BLaER1 (cell line): ENCODE measurements at regions not wholly inside any gene's neighbourhood (a gene's known extent, or its start where the extent isn't known, plus 50 kb on each side); places are given as distances from the start of the nearest gene placed in this dataset.
"Not testable (repeated sequence)": the region's sequence is repeated elsewhere in the genome, so short reads cannot be mapped to it uniquely, and the experiment has no call there.

Experiments
- H3K27ac ChIP-seq: shearing (Covaris generic); formaldehyde crosslinking; 2 replicates; pipeline ENCODE4 v1.8.1; 2022
- H3K27me3 ChIP-seq: shearing (Covaris generic); formaldehyde crosslinking; 2 replicates; pipeline ENCODE4 v1.8.1; 2022
- H3K36me3 ChIP-seq: shearing (Covaris generic); formaldehyde crosslinking; 2 replicates; pipeline ENCODE4 v1.8.1; 2022
- H3K4me1 ChIP-seq: shearing (Covaris generic); formaldehyde crosslinking; 2 replicates; pipeline ENCODE4 v1.8.1; 2022
- H3K4me2 ChIP-seq: shearing (Covaris generic); formaldehyde crosslinking; 2 replicates; pipeline ENCODE4 v1.8.1; 2022
- H3K4me3 ChIP-seq: shearing (Covaris generic); formaldehyde crosslinking; 2 replicates; pipeline ENCODE4 v1.8.1; 2022
- H3K9ac ChIP-seq: shearing (Covaris generic); formaldehyde crosslinking; 2 replicates; pipeline ENCODE4 v1.8.1; 2022
- H3K9me3 ChIP-seq: shearing (Covaris generic); formaldehyde crosslinking; 2 replicates; pipeline ENCODE4 v1.8.1; 2022
- H4K20me1 ChIP-seq: shearing (Covaris generic); formaldehyde crosslinking; 2 replicates; pipeline ENCODE4 v1.8.1; 2022
- Cebpa-rat ChIP-seq: shearing (Covaris generic); IDR thresholded peaks from 2 replicates; pipeline ENCODE4 v1.8.1; 2022

DNA sequence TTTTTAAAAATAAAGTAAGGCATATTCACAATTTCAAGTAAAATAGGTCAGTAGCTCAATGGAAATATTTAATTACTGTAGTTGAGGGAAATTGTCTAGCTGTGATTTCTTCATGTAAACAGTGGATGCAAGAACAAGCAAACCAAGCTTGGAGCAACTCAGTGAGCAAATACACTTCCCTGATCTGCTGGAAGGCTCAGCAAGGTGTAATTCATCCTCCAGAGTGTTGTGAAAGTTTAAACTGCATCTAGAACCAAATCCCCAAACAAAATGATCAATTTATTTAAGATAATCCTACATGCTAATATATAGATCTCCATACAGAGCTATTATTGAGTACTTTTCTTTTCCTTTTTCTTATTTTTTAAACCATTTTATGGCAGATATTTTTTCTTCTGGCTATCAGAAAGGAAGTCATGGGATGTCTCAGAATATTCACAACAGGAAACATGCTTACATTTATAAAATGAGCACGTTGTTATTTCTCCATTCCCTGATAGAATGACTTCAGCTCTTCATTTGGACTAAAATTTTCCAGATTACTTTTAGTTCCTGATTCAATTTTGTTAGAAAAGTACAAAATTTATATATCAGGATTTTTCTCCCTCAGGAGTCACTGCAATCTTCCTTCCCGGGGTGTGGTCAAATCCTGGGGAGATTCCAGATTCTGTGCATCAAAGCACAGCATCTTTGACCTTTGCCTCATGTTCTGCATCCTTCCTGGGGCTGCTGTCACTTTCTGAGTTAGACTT is 219.2 kb upstream of the ELL2 start:
- H3K27ac ChIP-seq, result no peak overlapping the region
- H3K9ac ChIP-seq, result no peak overlapping the region
- no peaks in the 10 kb centered on the region for H3K36me3 ChIP-seq
- no peak for TF ChIP-seq Cebpa-rat
- no peak overlapping the region for H3K4me3 ChIP-seq
- H4K20me1 ChIP-seq, result no peaks in the 10 kb centered on the region
- H3K27me3 ChIP-seq, result no peaks in the 10 kb centered on the region
- peaks cover 4% of the 10 kb centered on the region; the same call in 1 of the 2 replicates for H3K9me3 ChIP-seq
- H3K4me1 ChIP-seq, result no peaks in the 10 kb centered on the region
- H3K4me2 ChIP-seq, result no peak overlapping the region

DNA sequence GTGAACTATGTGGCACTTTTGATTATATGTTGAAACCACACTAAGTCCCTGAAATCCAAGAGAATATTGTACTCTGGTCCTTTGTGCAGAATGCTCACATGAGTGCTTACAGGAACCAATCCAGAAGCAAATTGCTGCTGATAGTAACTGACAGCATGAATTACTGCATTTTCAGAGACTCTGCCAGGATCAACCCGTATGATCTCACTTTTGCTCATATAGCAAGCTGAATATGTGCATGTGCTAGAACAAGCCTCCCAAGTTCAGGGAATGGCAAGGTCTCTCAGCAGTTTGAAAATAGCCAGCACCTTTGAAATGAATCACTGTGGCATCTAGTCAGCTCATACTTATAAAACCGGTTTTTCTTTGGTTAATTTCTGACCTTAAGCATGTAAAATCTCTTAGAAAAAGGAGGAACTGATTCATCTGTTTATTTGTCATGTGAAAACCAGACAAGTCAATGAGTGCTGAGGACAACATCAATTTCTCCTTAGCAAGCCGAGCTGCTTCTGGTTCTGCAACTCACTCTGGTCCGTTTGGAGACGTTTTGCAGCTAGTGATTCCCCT is 215.7 kb upstream of the ELL2 start:
- Histone ChIP-seq H3K4me3 (no peak overlapping the region), H3K9me3 (no peaks in the 10 kb centered on the region), H3K36me3 (no peaks in the 10 kb centered on the region), H3K27ac (no peak overlapping the region), H3K27me3 (no peaks in the 10 kb centered on the region), H3K9ac (no peak overlapping the region), H4K20me1 (no peaks in the 10 kb centered on the region), H3K4me1 (no peaks in the 10 kb centered on the region), H3K4me2 (no peak overlapping the region)
- no peak for TF ChIP-seq Cebpa-rat

DNA sequence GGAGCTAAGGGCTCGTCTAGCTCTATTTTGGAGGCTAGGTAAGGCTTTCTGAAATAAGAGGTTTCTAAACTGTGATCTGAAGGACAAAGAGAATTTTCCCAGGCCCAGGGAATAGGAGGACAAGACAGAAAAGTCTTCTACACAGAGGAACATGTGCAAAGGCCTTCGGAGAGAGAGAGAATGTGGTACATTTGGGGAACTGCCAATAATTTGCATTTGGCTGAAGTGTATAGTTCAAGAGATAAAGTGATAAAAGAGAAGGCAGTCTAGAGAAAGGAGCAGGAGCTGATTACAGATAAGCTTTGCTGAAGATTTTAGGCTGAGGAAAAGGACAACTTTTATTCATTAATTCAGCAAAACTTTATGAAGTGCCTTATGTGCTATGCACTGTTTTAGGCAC is 214.4 kb upstream of the ELL2 start:
- Histone ChIP-seq H3K36me3 (no peaks in the 10 kb centered on the region), H3K4me1 (no peaks in the 10 kb centered on the region), H3K9me3 (no peaks in the 10 kb centered on the region), H3K27ac (no peak overlapping the region), H3K27me3 (no peaks in the 10 kb centered on the region), H3K9ac (no peak overlapping the region), H4K20me1 (no peaks in the 10 kb centered on the region), H3K4me3 (no peak overlapping the region), H3K4me2 (no peak overlapping the region)
- no peak for TF ChIP-seq Cebpa-rat

DNA sequence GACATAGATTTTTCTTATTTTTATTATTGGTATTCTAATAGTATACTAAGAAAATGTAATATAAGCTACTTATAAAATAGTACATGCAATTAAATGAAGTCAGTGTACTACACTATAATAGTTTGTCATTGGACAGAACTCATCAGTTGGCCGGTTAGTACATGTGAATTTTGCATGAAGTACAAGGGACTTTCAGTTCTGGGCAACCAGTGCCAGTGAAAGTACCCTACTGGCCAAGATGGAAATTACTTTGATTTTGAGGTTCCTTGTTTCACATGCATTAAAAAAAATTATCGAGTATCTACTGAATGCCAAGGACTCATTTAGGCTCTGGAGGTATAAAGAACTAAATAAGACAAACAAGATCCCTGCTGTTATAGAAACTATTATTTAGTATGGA is 213.4 kb upstream of the ELL2 start:
- no peak for TF ChIP-seq Cebpa-rat

DNA sequence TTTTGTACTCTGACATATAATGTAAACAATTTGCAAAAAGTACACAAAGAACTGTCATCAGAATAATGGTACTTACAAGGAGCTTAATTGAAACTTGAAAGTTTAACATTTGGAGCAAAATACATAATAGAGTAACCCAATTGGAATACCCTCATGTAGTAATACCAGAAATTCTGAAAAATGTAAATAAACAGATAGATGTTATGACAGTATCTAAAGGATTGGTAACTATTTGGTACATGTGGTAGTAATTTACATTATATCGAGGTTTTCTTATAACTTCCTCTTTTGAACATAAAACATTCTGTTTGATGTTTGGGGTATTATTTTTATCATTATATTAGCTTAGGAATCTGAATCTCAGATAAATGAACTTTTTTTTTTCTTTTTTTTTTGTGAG is 211.7 kb upstream of the ELL2 start:
- no peaks in the 10 kb centered on the region for H3K4me1 ChIP-seq
- no peak for TF ChIP-seq Cebpa-rat
- no peaks in the 10 kb centered on the region for H3K27me3 ChIP-seq
- H3K36me3 ChIP-seq, result no peaks in the 10 kb centered on the region
- no peak overlapping the region for H3K4me2 ChIP-seq
- no peaks in the 10 kb centered on the region for H3K9me3 ChIP-seq
- H4K20me1 ChIP-seq, result no peaks in the 10 kb centered on the region
- H3K9ac ChIP-seq, result no peak overlapping the region
- H3K4me3 ChIP-seq, result no peak overlapping the region
- no peak overlapping the region for H3K27ac ChIP-seq

More for the DNA sequence above, 213.4 kb upstream of the ELL2 start:
- H3K4me1 ChIP-seq, result no peaks in the 10 kb centered on the region
- no peak overlapping the region for H3K9ac ChIP-seq
- no peaks in the 10 kb centered on the region for H3K27me3 ChIP-seq
- no peak overlapping the region for H3K4me3 ChIP-seq
- no peaks in the 10 kb centered on the region for H3K9me3 ChIP-seq
- H3K36me3 ChIP-seq, result no peaks in the 10 kb centered on the region
- no peaks in the 10 kb centered on the region for H4K20me1 ChIP-seq
- no peak overlapping the region for H3K4me2 ChIP-seq
- H3K27ac ChIP-seq, result no peak overlapping the region

DNA sequence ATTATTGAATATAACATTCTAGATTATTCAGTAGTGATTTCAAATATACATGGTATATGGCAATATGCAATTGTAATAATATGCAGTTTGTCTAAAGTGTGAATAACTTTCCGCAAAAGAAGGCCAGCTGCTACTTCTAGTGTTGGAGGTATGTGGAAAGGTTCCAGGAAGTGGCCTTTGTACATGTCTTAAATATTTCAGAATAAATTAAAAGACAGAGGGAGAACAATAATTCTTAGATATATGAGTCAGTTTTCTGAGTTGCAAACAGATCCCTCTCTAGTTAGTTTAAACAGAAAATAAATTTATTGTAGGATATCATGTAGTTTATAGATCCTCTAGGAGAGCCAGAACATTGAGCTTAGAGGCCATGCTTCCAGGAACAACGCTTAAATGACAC is 210.8 kb upstream of the ELL2 start:
- TF ChIP-seq Cebpa-rat, result no peak
- Histone ChIP-seq H3K4me3 (no peak overlapping the region), H3K9me3 (no peaks in the 10 kb centered on the region), H4K20me1 (no peaks in the 10 kb centered on the region), H3K36me3 (no peaks in the 10 kb centered on the region), H3K27ac (no peak overlapping the region), H3K9ac (no peak overlapping the region), H3K4me2 (no peak overlapping the region), H3K27me3 (no peaks in the 10 kb centered on the region), H3K4me1 (no peaks in the 10 kb centered on the region)

DNA sequence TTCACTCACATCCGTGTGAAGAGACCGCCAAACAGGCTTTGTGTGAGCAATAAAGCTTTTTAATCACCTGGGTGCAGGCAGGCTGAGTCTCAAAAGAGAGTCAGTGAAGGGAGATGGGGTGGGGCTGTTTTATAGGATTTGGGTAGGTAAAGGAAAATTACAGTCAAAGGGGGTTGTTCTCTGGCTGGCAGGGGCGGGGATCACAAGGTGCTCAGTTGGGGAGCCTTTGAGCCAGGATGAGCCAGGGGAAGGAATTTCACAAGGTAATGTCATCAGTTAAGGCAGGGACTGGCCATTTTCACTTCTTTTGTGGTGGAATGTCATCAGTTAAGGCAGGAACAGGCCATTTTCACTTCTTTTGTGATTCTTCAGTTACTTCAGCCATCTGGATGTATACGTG is 210.3 kb upstream of the ELL2 start:
- H3K27me3 ChIP-seq, H3K9ac ChIP-seq, H4K20me1 ChIP-seq, H3K4me3 ChIP-seq, H3K27ac ChIP-seq, H3K4me1 ChIP-seq, H3K9me3 ChIP-seq, H3K4me2 ChIP-seq, H3K36me3 ChIP-seq: not testable (repeated sequence)

DNA sequence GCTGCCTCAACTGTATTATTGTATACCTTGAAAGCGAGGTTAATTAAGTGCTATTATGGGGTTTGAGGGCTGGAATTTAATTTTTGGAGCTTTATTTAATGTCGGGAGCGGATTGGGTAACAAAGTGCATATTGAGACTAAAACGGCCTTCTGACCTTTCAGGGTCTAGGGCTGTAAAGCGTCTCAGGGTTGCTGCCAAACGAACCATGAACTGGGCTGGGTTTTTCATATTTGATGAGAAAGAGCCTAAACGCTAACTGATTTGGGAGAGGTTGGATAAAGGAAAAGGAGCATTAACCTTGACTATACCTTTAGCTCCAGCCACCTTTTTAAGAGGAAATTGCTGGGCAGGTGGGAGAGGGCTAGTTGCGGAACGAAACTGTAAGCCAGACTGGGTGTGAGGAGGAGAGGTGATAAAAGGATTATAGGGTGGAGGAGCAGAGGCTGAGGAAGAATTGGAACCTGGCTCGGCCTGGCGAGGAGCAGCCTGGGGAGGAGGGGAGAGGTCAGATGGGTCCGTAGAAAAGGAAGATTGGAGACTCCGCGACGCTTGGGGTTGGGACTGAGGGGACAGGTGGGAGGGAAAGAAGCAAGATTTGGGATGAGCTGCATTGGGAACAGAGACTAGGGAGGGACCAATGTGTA is 209.0 kb upstream of the ELL2 start:
- H3K36me3 ChIP-seq, H3K4me2 ChIP-seq, H3K4me3 ChIP-seq, H3K27me3 ChIP-seq, H3K9me3 ChIP-seq, H3K27ac ChIP-seq, H4K20me1 ChIP-seq, H3K9ac ChIP-seq, H3K4me1 ChIP-seq: not testable (repeated sequence)

DNA sequence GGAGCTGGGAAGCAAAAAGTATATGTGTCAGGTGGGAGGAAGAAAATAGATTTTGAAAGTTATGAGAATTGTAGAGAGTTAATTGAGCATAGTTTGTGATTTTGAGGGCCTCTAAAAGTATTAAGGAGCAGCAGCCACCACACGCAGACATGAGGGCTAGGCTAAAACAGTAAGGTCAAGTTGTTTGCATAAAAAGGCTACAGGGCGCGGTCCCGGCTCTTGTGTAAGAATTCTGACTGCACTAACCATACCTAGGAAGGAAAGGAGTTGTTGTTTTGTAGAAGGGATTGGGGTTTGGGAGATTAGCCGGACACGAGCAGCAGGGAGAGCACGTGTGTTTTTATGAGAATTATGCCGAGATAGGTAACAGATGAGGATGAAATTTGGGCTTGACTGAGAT is 207.2 kb upstream of the ELL2 start:
- H3K4me3 ChIP-seq, H3K9ac ChIP-seq, H4K20me1 ChIP-seq, H3K4me1 ChIP-seq, H3K4me2 ChIP-seq, H3K36me3 ChIP-seq, H3K9me3 ChIP-seq, H3K27ac ChIP-seq, H3K27me3 ChIP-seq: not testable (repeated sequence)

DNA sequence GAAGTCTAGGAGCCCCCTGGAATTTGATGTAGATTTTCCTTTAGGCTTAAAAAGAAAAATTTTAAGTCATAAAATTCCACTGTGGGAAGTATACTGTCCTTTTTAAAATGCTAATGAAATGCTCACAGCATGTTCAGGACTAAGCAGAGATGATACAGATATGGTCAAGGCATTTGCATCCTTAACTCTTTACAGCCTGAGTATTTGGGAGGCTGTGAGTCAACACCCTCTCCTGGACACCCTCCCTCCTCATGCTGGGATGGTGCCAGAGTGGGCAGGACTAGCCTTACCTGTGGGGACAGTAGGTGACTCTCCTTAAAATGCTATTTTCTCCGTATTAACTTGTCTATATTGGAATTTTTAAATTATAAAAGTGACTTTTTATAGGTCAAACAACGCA is 197.4 kb upstream of the ELL2 start:
- Histone ChIP-seq H3K4me2 (no peak overlapping the region), H3K36me3 (no peaks in the 10 kb centered on the region)

More for the DNA sequence above, 197.4 kb upstream of the ELL2 start:
- Histone ChIP-seq H3K4me1 (no peaks in the 10 kb centered on the region), H4K20me1 (no peaks in the 10 kb centered on the region), H3K4me3 (no peak overlapping the region), H3K27ac (no peak overlapping the region), H3K9ac (no peak overlapping the region), H3K9me3 (no peaks in the 10 kb centered on the region), H3K27me3 (no peaks in the 10 kb centered on the region)
- TF ChIP-seq Cebpa-rat, result no peak
